SKM-1 treated with dmso at 0.1 percent for 144 hours (cell line): ENCODE measurements at regions not wholly inside any gene's neighbourhood (a gene's known extent, or its start where the extent isn't known, plus 50 kb on each side); places are given as distances from the start of the nearest gene placed in this dataset.
"Not testable (repeated sequence)": the region's sequence is repeated elsewhere in the genome, so short reads cannot be mapped to it uniquely, and the experiment has no call there.

ENCODE experiments used
- DNase-seq: peaks from one replicate; lab custom pipeline; 2025; ENCODE audit not compliant: unreplicated experiment; lab: John Stamatoyannopoulos, UW

DNA sequence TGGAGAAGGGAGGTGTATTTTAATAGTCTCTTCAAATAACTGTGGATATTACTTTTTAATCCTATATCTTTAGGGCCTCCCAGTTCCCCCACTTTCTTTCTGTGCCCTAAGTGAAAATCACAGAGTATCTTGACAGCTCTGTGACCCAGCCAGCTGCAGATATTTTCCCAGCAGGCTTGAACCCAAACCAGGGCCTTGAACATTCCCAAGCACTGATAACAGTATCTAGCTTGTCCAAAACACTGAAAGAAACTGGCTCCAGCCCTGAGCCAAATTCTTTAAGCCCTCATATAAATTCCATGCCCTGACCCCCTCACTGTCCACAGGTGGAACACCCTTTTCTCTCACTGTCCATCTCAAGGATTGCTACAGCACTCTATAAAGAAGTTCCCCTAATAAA lies 388.1 kb upstream of the CHAC2 start:
- DNase-seq: no peak

DNA sequence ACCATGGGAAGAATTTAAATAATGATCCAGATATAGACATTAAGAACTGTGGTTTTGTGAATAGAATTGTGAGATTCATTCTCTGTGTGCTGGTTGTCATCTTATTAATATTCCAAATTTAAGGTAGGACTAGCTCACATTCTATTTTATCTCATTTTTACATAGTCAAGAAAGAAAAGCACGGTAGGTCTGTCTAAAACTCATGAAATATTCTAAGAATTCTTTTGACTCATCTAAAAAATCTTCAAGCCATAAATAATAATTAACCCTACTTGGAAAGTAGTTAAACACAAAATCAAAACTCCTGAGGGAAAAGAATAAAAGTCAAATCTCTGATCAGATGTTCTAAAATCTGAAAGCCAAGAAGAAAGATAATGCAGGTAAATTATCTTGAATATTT lies 388.8 kb upstream of the CHAC2 start:
- no peak for DNase-seq

DNA sequence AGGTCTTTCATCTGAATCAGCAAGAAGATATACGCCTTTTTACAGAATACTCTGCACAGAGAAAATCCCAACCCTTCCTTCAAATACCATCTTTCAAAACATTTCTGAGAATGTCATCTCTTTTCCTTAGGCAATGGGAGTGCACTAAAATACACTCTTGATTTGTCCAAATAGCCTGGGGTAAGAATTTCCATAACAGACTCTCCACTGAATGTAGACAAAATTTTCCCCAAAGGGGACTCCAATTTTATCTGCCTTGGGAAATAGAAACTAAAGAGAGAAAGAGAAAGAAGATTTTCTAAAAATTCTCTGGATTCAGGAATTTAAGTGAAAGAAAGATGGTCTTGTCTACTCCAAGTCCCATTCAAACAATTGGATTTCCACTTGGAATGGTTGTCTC lies 394.5 kb upstream of the CHAC2 start:
- no peak for DNase-seq

DNA sequence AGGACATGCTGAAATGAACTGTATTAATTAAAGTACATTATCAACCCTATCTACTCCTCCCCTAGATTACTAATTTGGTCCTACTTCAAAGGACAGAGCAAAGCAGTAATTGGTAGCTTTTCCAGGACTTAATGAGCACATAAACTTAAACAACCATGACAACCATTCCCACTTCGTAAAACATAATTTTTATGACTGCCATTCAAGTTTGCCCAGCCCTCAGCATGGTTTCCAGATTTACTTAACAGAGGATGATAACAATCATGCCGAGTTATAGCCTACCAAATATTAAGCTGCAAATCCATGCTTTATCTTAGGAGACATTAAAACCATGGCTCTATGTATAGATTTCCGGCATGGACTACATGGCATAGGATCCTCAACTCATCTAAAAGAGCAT lies 401.1 kb upstream of the CHAC2 start:
- no peak for DNase-seq

DNA sequence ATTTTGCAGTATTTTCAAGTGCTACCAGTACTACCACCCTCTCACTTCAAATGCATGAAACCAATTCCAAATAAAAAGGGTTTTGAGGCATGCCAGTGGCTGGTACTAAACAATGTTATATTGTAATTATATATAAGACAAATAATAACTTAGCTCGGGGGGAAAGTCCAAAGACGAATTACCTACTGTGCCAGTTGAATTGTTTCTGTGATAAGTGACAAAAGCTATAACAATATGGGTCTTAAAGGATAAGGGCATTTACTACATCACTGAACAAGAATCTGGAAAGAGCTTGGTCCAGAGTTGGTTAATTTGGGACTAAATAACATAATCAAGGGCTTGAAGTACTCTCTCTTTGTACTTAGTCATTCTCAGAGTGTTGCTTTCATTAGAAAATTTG lies 404.7 kb upstream of the CHAC2 start:
- no peak for DNase-seq

DNA sequence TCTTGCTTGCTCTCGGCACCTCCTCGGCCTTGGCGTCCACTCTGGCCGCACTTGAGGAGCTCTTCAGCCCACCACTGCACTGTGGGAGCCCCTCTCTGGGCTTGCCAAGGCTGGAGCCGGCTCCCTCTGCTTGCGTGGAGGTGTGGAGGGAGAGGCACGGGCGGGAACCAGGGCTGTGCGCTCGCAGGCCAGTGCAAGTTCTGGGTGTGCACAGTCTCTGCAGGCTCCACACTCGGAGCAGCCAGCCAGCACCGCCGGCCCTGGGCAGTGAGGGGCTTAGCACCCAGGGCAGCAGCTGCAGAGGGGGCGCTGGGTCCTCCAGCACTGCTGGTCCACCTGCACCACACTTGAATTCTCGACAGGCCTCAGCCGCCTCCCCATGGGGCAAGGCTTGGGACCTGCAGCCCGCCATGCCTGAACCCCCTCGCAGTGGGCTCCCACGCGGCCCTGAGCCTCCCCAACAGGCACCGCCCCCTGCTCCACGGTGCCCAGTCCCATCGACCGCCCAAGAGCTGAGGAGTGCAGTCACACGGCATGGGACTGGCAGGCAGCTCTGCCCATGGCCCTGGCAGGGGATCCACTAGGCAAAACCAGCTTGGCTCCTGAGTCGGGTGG lies 411.2 kb upstream of the CHAC2 start:
- DNase-seq: no peak

DNA sequence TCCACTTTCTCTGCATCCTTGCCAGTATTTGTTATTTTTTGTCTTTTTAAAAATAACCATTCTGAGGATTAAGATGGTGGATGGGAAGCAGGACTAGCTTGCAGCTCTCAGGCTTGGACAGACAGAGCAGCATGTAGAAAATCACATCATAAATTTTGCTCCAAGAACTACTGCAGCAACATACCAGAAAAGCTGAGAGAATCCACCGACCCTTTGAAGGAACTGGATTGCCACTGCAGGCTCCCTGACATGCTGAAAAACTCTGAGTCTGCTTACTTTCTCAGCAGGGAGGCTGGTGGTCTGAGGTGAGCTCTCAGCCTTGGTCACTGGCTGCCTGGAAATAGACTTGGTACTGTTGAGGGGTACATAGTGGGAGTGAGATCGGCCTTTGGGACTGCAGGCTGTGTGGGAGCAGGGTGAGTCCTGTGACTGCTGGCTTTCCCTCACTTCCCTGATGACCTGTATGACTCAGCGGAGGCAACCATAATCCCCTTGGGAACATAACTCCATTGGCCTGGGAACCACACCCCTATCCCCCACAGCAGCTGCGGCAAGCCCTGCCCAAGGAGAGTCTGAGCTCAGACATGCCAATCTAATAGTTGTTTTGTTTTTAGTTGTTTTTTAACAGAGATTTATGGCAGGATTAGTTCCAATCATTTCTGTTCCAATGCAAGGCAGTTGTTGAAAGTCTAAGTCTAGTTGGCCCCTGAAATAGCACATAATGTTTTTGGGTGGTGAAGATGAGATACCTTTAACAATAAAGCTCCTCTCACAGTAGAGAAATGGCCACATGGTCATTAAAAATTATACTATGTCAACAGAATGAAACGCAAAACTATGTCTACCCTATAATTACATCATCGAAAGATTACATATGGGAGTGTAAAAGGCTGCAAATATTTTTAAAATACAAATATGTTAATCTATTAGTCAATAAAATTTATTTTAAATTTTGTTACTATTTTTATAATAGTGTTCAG lies 414.2 kb upstream of the CHAC2 start:
- DNase-seq: no peak

DNA sequence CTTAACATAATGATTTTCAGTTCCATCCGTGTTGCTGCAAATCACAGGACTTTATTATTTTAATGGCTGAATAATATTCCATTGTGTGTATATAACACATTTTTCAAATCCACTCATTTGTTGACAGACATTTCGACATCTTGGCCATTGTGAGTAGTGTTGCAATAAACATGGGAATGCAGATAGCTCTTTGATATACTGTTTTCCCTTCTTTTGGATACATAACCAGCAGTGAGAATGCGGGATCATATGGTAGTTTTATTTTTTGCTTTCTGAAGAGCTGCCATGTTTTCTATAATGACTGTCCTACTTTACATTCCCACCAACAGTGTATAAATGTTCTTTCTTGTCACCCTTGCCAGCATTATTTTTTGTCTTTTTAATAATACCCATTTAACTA lies 420.3 kb upstream of the CHAC2 start:
- no peak for DNase-seq

DNA sequence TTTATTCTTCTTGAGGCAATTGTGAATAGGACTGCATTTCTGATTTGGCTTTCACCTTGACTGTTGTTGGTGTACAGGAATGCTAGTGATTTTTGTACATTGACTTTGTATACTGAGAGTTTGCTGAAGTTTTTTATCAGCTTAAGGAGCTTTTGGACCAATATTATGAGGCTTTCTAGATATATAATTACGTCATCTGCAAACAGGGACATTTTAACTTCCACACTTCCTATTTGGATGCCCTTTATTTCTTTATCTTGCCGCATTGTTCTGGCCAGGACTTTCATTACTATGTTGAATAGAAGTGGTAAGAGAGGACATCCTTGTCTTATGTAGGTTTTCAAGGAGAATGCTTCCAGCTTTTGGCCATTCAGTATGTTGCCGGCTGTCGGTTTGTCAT lies 425.4 kb upstream of the CHAC2 start:
- no peak for DNase-seq

DNA sequence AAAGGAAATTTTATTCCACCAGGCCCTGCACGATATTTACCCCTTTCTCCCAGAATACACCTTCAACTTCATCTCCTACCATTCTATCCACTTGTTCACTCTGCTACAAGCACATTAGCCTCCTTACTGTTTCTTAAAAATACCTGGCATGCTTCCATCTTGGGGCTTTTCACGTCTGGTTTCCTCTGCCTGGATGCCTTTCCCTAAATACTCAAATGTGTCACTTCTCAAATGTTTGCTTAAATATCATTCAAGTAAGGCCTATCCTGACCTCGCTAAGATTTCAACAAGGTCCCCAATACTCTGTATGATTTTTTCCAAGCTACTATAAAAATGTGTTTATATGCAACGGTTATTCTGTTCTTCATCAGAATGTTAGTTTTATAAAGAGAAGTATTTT lies 433.0 kb upstream of the CHAC2 start:
- DNase-seq: no peak

DNA sequence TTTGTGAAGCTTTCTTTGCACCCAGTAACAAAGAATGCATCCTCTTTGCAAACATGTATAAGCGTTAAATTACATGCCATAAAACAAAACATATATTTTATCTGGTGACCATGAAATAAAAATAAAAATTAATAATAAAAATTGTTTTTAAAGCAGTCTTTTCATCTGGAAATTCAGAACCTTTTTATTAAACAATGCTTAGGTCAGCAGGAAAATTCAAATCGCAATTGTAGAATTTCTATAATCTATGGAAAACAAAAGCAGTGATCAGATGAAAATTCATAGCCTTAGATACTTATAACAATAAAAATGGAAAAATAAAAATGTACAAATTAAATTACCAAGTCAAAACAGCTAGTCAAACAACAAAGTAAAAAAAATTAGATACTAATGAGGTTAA lies 435.9 kb upstream of the CHAC2 start:
- DNase-seq: no peak

DNA sequence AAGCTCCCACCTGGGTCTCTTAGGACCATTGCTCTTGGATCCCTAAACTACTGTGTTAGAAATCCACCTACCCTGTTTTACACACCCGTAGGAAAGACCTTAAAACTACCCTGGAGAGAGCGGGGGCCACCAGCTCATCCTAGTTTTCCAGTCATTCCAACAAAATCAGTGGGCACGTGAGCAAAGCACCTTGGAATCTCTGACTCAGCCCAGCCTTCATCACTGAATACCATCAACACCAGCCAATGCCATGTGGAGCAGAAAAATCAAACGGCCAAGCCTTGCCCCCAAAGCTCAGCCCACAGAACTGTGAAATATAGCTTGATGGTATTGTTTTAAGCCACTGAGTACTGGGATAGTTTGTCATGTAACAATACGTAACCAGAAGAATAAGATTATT lies 449.7 kb upstream of the CHAC2 start:
- no peak for DNase-seq

DNA sequence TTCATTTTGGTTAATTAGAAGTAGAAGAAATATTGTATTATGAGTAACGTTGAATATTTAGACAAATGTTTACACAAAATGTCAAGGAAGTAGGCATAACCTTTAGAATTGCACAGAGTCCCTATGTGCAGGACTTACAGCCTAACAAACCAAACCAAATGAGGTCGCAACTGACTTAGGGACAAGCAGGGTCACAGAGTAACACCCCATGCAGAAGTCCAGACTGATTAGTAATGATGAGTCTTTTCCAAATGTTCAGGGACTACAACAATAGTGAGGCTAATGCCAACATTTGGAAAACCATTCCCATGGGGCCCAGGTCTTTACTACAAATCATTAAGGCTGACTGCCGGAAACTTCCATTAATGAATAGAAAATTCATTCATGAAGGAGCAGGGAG lies 452.5 kb upstream of the CHAC2 start:
- DNase-seq: no peak

DNA sequence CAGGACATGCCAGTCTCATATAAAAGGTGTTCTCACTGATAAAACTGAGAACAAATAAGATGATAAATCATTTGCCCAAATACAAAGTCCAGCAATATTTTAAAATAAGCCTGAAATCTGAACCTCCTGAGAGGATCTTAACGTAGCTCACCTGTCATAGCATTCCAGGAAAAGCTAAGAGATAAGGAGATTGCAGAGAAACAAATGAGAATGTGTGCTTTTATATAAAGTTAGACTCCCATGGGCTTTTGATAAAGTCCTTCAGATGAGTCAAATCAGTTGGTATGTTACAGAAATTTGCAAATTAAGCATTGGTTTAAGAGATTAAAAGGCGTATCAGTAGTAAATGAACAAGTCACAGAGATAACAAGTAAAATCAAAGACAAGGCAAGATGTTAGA lies 452.9 kb upstream of the CHAC2 start:
- no peak for DNase-seq

DNA sequence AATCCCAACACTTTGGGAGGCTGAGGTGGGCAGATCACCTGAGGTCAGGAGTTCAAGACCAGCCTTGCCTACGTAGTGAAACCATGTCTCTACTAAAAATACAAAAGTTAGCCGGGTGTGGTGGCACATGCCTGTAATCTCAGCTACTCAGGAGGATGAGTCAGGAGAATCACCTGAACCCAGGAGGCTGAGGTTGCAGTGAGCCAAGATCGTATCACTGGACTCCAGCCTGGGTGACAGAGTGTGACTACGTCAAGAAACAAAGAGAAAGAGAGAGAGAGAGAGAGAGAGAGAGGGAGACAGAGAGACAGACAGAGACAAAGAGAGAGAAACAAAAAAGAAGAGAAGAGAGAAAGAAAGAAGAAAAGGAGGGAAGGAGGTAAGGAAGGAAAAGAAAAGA lies 454.0 kb upstream of the CHAC2 start:
- DNase-seq: not testable (repeated sequence)

DNA sequence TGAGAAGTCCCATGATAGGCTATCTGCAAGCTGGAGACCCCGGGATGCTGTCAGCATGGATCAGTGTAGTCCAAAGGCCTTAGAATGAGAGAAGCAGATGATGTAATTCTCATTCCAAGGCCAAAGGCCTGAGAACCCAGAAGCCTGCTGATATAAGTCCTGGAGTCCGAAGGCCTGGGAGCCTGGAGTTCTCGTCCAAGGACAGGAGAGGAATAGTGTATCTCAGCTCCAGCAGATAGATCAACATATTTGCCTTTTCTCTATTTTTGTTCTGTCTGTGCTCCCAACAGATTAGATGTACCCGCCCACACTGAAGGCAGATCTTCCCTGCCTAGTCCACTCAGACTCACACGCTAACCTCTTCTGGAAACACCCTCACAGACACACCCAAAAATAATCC lies 454.9 kb upstream of the CHAC2 start:
- no peak for DNase-seq

DNA sequence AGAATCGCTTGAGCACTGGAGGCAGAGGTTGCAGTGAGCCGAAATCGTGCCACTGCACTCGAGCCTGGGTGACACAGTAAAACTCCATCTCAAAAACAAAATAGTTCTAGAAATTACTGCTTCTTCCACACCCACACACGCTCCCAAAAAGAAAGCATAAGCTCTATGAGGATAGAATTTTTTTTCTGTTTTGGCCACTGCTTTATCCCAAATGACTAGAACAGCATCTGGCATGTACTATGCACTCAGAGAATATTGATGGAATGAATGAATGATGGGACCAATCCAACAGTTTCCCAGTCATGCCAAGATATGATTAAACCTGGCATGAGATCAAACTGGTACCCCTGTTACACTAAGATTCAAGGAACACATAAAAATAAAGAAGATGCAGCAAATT lies 455.4 kb upstream of the CHAC2 start:
- no peak for DNase-seq

DNA sequence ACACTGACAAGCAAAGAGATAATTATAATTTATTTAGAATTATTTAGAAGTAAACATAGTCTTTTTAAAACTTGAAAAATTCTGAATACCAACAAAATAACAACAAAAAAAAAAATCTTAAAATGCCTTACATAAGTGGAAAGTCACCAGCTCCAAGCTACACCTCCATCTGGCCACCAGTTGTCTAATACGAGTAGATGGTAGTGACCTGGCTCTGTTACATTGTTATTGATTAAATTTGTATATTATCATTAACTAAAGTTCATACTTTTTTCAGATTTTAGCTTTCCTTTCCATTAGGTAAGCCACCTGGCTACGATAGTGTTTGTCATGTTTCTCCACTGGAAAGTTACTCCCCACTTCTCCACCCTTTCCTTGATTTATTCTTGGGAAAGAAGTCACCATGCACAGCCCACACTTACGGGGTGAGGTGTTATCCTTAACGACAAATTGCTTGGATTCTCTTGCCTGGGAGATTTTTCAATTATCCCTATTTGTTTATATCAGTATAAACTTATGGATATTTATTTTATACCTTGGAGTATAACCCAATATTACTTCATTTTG lies 464.5 kb upstream of the CHAC2 start:
- no peak for DNase-seq

DNA sequence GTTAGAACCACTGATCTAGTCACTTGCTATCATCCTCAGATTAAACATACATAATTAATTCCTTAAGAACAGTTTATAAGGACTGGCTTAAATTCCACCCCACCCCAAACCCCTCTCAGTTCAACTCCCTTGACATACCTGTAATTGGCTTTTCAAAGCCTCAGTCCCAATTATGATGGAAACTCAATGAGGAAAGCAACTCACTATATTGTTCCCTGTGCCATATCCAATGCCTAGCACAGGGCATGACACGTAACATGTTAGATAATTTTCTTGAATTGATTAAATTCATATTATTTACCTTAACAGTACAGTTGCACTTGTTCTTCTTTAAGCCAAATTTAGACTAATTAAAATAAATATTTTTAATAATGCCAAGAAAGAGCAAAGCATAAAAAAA lies 465.1 kb upstream of the CHAC2 start:
- DNase-seq: no peak

DNA sequence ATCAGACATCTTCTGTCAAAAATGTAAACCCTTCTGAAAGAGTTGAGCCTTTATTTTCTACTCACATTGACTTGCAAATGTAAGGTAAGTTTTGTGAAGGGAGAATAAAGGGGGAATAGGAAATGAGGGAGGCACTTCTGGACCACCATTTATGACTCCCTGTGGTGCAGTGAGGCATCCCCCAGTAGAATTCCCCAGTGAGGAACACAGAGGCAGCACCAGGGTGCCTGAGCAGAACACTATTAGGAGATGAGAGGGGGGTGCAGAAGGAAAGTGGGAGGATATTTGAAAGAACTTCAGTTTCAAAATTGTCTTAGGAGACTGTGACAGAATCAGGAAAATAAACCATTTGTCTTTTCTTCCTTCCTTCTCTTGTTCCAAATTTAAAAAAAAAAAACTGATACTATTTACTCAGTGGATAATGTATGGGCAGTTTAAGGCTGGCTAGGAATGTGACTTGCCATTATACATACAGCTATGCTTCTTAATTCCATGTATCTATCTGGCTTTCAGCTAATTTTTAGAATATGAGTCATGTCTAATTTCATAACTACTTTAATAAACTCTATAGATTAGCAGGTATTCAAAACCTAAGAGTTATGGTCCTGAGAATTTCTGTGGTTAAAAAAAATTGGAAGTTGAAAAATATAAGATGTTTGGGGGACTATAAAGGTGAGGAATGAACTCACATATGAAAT lies 478.1 kb upstream of the CHAC2 start:
- no peak for DNase-seq

DNA sequence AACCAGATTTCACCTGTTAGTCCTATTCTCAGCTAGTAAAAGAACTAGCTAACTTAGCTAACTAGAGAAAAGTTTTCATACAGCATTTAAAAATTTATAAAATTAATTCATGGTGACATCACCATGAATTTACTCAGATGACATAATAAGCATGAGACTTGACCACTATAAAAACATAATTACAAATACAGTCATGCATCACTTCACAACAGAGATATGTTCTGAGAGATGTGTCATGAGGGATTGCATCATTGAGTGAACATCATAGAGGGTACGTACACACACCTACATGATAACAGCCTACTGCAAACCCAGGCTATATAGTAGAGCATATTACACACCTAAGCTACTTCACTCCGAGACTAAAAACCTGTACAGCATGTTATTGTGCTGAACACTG lies 481.3 kb upstream of the CHAC2 start:
- no peak for DNase-seq

DNA sequence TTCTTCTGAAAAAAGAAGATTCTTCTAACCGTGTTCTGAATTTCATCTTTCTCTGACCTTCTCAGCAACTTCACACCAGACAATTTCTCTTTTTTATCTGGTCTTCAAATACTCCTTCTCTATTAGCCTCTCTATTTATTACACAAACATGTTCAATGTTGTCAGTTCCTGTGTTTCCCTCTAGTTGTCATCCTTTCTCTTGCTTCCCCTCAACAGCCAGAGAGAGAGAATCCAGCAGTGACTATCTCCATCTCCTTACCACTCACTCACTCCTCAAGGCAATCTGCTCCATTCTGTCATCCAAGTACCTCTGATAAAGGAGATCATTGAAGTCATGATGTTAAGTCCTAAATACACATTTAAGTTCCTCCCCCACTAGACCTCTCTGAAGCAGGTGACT lies 491.9 kb upstream of the CHAC2 start:
- no peak for DNase-seq
